GM19193 (cell line): ENCODE measurements at regions not wholly inside any gene's neighbourhood (a gene's known extent, or its start where the extent isn't known, plus 50 kb on each side); places are given as distances from the start of the nearest gene placed in this dataset.

Experiments
- POLR2A ChIP-seq: IDR thresholded peaks from 4 replicates; pipeline ENCODE4 v1.6.1; 2011; ENCODE audit not compliant: insufficient read depth, insufficient read length; ENCODE audit errors: extremely low read depth

GRCh38 chr9:38179965-38180364, 110.9 kb upstream of the SHB start:
- no peak for TF ChIP-seq POLR2A

- TF ChIP-seq POLR2A = no peak
These were observed 109.2 kb upstream of the SHB start for GRCh38 chr9:38178237-38178636.

- TF ChIP-seq POLR2A = no peak
These were observed 108.7 kb upstream of the SHB start for GRCh38 chr9:38177680-38178079.

- no peak for TF ChIP-seq POLR2A
These were observed 107.2 kb upstream of the SHB start for GRCh38 chr9:38176251-38176650.

GRCh38 chr9:38175423-38175822, 106.4 kb upstream of the SHB start:
- TF ChIP-seq POLR2A = no peak

GRCh38 chr9:38172586-38172985, 103.6 kb upstream of the SHB start:
- no peak for TF ChIP-seq POLR2A

GRCh38 chr9:38171926-38172325, 102.9 kb upstream of the SHB start:
- TF ChIP-seq POLR2A = no peak

- no peak for TF ChIP-seq POLR2A
These were observed 102.5 kb upstream of the SHB start for GRCh38 chr9:38171538-38171884.

- TF ChIP-seq POLR2A = no peak
These were observed 97.5 kb upstream of the SHB start for GRCh38 chr9:38166501-38166900.

GRCh38 chr9:38164659-38165221, 95.7 kb upstream of the SHB start:
- no peak for TF ChIP-seq POLR2A

GRCh38 chr9:38163518-38163917, 94.5 kb upstream of the SHB start:
- TF ChIP-seq POLR2A = no peak

- no peak for TF ChIP-seq POLR2A
These were observed 93.5 kb upstream of the SHB start for GRCh38 chr9:38162332-38163211.

- TF ChIP-seq POLR2A = no peak
These were observed 91.7 kb upstream of the SHB start for GRCh38 chr9:38160613-38161215.

GRCh38 chr9:38159599-38159998, 90.6 kb upstream of the SHB start:
- TF ChIP-seq POLR2A = no peak

- no peak for TF ChIP-seq POLR2A
These were observed 89.6 kb upstream of the SHB start for GRCh38 chr9:38158628-38159027.

- TF ChIP-seq POLR2A = no peak
These were observed 88.7 kb upstream of the SHB start for GRCh38 chr9:38157711-38158110.
